Stimulated activated naive CD8-positive, alpha-beta T cell treated with anti-CD3 and anti-CD28 coated beads, Interleukin-15, Interleukin-2, amounts not matched to agents 100 U/mL and 50 U/mL, for 24 hours (primary cell): ENCODE measurements at regions not wholly inside any gene's neighbourhood (a gene's known extent, or its start where the extent isn't known, plus 50 kb on each side); places are given as distances from the start of the nearest gene placed in this dataset.

Experiments used
- ATAC-seq: fragments of 150-1000 bp; cut with Tn5 transposase; one replicate; pipeline ENCODE4 v1.10.0; 2021
- DNase-seq: peaks from one replicate; pipeline ENCODE4 v3.0.0; 2021

DNA sequence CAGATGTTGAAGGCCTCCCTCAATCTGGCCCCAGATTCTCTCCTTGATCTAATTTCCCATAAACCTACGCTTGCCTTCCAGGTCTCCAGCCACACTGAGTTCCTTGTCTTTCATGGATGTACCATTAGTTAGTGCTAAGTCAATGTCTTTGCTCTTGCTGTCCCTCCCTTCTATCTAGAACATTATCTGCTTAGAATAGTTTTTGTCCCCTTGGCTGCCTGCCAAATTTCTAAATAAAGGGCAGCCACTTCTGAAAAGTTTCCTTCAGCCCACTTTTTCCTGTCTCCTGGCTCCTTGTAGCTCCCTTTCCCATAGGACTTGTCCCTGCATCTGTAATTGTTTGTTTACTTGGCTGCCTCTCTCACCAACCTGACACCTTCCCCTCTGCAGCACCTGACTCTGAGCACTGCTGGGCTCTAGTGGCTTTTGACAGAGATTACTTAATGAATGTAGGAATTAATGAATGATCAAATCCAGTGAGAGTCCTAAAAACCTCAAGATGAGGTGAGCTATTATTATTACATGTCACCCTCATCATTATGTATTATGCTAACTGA lies 58.3 kb downstream of the CXCL12 start:
- ATAC-seq: no peak
- DNase-seq: no peak

DNA sequence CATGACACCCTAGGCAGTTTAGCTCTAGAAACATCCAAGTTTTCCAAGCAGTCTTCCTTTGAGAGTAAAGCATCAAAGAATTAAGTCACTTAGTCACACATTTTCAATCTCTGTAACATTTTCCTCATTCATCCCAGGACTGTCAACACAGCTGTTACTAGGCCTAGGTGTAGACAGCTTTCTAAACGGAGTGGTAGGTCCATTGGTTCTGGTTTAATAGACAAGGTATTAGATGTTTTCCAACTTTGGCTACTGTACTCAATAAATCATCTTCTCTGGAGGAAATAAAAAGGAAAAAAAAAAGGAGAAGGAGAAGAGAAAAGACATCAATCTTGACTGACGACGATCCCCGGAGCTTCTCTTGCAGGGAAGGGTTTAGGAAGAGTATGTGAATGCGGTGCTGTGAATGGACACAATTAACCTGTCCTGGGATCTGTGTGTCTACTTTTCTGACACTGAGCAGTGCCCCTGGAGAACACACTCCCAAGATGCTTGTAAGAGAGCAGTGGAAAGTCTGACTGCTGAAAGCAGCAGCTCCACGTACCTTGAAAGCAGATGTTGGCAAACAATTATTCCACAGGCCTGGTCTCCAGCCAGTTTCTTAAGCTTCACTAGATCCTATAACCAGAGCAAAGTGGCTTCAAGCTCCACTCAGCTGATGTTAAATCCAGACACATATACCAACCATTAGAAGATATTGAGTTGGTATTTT lies 59.1 kb downstream of the CXCL12 start:
- DNase-seq (no peak), ATAC-seq (no peak)

DNA sequence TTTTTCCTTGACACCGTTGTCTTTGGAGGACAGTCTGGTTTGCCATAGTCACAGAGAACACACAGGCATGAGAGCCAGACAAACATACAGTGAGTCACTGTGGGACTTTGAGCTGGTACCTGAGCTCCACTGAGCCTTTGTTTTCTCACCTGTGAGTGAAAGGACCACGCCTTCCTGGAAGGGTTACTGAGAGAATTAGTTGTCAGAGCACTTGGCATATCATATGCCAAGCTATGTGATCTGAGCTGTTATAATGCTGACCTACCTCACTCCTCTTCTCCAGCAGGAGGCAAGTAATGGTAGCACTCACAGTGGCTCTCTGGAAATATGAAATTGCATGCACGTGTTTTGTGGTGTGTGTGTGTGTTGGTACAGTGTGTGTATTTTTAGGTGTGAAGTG lies 59.7 kb downstream of the CXCL12 start:
- ATAC-seq: no peak
- DNase-seq: no peak

DNA sequence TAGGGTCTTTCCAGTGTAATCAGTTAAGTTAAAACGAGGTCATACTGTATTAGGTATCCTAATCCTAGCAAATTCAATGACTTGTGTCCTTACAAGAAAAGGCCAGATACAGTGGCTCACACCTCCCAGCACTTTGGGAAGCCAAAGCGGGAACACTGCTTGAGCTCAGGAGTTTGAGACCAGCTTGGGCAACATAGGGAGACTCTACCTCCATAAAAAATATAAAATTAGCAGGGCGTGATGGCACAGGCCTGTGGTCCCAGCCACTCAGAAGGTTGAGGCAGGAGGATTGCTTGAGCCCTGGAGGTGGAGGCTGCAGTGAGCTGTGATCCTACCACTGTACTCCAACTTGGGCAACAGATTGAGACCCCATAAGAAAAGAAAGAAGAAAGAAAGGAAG lies 61.1 kb downstream of the CXCL12 start:
- ATAC-seq: no peak
- no peak for DNase-seq

DNA sequence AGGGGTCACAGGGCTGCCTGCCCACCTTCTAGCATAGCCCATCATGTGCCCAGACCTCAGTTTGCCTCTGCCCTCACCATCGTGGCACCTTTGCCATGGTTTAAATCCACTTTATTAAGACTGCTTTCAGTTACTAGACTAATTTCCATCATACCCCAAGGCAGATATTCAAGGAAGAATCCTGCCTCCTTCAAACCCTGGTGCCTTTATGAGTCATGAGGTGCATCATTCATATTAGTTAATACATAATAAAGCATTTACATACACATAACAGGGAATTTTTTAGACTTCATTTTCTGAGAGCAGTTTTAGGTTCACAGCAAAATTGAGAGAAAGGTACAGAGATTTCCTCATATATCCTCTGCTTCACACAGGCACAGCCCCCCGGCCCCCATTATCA lies 62.8 kb downstream of the CXCL12 start:
- ATAC-seq (no peak), DNase-seq (no peak)

DNA sequence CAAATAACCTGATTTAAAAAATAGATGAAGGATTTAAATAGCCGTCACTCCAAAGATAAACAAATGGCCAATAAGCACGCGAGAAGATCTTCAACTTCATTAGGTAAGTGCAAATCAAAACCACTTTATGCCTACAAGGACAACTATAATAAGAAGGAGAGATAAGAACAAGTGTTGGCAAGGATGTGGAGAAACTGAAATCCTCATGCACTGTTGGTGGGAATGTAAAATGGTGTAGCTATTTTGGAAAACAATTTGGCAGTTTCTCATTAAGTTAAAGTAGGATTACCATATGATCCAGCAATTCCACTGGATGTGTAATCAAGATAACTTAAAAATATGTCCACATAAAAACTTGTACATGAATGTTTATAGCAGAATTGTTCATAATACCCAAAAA lies 64.1 kb downstream of the CXCL12 start:
- DNase-seq (no peak), ATAC-seq (no peak)

DNA sequence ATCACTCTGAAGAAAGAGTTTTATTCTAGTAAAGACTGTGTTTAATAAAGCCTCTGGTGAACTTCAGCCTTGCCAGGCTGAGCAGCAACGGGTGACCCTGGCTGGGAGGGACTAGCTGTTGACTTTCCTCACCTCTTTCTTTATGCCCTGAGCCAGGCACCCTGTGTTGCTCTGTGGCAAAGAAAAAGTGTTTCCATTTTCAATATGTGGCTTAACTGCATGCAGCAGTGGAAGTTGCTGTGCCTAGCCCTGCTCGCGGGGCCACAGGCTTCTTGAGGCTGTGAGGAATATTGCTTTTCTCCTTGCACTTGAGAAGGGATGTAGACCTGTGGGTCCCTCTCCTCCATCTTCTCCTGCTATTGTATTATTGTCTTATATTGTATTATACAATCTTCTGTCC lies 67.0 kb downstream of the CXCL12 start:
- ATAC-seq (no peak), DNase-seq (no peak)

DNA sequence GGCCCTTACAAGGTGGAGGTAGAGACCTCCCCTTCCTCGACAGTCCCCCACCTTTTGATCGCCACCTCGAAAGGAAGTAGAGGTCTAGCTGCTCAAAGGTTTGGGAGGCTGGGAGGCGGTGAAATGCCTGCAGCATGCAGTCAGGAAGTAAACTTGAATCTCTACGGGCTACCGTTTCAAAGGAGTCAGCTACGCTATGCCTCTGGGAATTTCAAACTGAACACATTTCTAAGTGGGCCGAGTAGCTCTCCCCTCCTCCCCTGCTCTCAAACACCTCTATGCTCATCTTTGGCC lies 68.0 kb downstream of the CXCL12 start:
- ATAC-seq (no peak), DNase-seq (no peak)

DNA sequence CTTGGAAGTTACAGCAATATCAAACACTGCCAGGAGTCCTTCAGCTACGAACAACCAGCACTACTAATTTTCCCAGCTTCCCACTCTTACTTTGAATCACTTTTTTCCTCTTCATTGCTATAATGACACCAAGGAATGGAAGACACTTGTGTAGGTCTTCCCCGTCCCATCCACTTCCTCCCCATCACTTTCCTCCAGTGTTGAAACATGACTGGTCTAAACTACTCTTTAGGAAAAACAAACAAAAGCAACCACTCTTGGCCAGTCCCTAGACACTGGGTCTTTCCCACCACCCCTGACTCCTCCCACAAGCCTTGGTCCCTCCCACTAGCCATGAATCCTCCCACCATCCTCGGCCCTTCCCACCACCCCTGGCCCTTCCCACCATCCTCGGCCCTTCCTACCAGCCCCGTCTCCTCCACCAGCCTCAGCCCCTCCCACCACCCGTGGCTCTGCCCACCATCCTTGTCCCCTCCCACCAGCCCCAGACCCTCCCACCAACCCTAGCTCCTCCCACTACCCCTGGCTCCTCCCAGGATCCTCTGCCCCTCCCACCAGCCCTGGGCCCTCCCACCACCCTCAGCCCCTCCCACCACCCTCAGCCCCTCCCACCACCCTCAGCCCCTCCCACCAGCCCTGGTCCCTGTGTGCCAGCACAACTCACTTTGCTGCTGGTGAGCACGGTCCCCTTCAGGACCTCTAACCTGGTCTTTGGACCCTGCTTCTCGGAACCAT lies 68.5 kb downstream of the CXCL12 start:
- DNase-seq (peak; percentile 12), ATAC-seq (peak; percentile 46)

DNA sequence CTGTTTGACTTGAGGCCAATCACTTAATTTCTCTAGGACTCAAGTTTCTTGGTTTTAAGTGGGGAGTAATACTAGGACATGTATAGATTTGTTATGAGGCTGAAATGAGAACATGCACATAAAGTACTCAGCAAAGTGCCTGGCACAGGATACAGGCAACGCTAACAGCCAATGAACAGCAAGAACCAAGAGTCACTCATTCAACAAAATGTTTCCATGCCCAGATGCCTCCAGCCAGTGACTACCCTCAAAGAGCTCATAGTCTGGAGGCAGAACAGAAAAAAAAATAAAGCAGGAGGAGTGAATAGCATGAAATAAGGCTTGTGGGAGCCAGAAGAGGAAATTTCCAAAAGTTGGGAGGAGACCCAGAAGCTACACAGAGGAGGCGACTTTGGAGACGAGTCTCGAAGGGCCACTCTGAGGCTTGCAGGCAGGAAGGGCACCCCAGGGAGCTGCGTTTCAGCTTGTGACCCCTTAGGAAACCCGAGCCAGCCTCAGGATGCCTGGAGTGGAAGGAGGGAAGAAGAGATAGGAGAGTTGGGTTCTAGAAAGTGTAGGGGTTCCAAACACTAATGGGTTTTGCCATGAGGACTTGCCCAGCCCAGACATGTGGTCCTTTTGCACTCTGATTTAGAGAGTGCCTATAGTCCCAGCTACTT lies 70.0 kb downstream of the CXCL12 start:
- no peak for ATAC-seq

DNA sequence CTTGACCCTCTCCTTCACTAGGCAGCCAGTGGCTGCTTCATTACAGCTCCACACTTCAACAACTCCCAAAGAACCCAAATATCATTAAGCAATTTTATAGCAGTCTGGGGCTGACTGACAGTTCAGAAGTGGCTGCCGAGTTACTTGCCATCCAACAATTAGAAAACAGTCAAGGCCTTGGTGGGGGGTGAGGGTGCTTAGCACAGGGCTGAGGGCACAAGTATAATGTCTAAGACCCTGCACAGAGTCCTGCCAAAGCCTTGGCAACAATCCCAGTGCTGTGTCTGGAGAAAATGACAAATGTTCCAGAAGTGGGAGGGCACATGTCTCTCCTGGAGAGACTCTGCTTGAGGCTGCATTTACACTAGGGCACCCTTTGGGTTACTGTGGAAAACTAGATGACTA lies 71.1 kb downstream of the CXCL12 start:
- no peak for ATAC-seq
- no peak for DNase-seq

More for the DNA sequence above, 70.0 kb downstream of the CXCL12 start:
- DNase-seq: no peak

DNA sequence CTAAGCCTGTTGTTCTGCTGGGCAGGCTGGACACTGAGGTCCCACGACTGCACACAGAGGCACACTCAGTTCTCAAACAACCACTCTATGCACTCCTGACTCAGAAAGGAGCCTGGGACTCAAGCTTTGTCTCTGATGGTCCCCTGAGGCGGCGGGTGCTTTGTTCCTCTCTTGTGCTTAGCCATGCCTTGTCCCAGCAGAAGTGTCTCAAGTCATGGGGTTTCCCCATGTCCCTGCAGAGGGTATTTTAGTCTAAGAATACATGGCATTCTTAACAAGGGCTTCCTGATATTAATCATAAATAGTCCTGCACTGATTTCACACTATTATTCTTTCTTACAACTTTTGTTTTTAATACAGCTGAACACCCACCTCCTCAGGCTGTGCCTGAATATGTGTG lies 72.5 kb downstream of the CXCL12 start:
- no peak for DNase-seq
- no peak for ATAC-seq

DNA sequence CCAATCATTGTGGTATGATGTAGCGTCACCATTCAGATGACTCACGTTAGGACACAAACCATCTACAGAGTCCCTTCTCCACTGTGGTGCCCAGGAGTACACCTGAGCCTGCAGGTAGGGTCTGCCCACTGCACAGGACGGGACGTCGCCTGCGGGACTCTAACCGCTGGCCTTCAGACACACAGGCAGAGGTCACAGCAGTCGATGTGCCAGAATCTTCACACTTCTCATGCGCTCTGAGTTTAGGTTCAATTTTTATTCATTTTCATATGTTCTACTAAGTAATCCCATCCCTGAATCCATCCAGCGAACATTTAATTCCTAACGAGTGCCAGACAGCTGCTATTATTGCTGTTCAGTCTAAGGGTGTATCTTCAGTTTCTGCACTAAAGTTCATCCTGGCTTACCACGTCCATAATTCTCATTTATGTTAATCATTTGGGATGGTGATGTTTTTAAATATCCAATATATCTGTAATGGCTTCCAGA lies 73.3 kb downstream of the CXCL12 start:
- no peak for ATAC-seq
- no peak for DNase-seq

DNA sequence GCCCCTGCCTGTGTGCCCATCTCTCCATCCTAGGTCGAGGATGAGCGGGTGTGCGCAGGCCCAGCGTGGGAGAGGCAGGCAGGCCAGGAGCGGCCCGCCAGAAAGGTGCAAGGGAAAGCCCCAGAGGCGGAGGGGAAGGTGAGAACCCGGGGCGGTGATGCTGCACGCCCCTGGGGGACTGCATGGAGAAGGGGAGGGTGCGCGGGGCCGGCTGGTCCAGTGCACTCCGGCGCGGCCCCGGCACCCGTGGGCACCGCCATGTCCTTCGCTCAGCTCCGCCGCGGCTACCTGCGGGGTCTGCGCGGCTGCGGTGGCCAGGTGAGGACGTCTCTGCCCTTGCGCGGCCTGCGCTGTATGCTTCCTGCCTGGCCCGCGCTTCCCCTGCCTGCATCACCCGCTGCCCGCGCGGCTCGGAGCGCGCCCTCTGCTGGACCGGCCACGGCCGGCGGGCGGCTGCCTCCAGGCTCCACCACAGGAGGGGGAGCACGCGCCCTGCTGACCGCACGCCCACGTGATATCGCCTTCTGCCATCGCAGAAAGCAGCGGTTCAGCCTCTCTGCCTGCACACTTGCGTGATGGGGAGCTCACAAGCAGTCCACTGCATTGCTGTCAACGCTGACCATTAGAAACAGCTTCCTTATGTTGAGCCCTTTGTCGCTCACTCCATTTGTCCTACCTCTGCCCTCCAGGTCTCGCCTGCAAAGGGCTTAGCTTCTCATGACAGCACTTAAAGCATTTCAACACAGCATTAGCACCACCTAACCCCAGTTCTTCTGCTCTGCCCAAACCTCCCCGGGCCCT lies 73.9 kb downstream of the CXCL12 start:
- peak; percentile 80 for DNase-seq
- peak; percentile 89 for ATAC-seq

DNA sequence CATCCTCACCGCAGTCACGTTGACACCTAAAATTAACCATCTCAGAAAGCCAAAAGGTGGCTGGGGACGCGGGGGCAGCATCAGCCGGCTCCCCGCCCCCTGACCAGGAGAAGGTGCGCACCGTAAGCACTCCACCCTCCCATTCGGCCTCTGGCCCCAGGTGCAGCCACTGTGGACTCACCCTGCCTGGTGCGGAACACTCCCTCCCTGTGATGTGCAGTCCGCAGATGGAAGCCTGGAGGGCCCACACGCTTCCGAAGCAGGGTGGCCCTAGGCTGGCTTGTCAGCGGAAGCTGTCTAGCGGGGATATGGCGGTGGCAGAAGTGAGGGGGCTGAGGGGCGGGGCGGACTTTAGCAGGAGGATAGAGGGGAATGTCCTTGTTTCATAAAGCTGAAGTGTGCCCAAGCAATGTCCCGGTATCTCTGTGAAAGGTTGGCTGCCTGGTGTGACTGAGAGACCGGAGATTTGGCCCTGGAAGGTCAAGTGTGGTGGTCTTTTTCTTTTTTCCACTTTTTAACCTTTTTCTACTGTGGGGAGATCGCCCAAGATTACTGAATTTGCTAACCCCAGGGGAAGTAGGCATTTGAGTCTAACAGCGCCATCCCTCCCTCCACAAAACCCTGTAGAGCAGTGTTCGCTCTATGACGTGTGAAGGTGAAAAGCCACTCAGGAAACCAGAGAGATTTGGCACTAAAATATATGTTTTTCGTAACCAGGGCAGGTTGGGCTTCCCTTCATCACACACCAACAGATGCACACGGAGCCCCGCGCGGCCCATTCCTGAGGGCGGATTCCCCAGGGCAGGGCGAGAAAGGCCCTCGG lies 74.7 kb downstream of the CXCL12 start:
- DNase-seq (no peak), ATAC-seq (no peak)

DNA sequence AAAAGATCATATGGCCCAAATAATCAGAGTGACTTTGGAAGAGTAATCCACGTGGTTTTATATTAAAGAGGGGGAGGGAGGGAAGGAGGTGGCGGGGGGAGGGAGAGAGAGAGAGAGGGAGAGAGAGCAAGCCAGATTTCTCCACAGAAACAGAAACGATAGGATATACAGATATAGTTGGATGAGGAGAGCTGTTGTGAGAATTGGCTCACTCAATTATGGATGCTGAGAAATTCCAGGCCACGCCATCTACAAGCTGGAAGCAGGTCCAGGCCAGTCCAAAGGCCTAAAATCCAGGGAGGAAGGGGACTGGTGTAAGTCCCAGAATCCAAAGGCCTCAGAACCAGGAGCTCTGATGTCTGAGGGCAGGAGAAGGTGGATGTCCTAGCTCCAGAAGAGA lies 75.5 kb downstream of the CXCL12 start:
- ATAC-seq (no peak), DNase-seq (no peak)

DNA sequence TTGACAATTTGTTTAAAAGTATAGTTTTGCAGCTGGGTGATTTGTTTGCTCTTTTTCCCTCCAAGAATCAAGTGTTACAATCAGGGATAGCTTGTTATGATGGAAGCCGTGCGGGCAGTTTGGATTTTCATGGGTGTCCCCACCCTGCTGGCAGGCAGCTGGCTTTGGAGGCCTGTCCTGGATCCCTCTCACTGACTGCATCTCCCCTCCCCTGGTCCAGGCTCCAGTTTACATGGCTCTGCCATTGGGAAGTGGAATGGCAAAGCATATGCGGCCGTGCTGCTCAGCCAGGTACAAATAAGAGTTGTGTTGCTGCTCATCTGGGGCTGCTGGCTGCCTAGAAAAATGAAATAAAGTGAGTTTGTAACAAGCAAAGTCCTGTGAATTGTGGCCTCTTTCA lies 76.0 kb downstream of the CXCL12 start:
- ATAC-seq: no peak
- DNase-seq: no peak

DNA sequence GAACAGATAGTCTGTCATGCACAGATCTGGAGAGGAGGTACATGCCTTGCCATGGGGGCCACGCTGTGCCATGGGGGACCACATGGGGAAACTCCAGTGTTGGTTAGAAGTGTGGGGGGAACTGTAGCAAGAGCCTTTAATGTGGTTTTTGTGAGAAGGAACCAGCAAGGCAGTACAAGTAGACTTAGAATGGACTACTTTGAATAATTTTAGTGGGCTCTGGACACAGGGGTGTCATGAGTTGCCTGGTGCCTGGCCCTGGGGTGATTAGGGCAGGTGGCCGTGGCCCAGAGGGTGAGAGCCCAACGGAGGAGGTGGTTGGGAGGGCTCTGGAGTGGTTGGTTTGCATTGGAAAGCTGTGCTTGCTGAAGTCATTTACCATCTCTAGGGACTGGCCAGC lies 77.2 kb downstream of the CXCL12 start:
- DNase-seq: no peak
- ATAC-seq: no peak

DNA sequence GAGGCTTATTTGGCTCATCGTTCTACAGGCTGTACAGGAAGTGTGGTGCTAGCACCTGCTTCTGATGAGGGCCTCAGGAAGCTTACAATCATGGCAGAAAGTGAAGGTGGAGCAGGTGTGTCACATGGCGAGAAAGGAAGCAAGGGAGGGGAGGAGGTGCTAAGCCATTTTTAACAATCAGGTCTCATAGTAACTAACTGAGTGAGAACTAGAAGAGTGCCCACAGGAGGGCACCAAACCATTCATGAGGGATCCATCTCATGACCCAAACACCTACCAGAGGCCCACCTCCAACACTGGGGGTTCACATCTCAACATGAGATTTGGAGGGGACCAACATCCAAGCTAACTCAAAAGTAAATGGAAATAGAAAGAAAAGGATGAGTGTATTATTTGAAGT lies 78.1 kb downstream of the CXCL12 start:
- DNase-seq (no peak), ATAC-seq (no peak)

DNA sequence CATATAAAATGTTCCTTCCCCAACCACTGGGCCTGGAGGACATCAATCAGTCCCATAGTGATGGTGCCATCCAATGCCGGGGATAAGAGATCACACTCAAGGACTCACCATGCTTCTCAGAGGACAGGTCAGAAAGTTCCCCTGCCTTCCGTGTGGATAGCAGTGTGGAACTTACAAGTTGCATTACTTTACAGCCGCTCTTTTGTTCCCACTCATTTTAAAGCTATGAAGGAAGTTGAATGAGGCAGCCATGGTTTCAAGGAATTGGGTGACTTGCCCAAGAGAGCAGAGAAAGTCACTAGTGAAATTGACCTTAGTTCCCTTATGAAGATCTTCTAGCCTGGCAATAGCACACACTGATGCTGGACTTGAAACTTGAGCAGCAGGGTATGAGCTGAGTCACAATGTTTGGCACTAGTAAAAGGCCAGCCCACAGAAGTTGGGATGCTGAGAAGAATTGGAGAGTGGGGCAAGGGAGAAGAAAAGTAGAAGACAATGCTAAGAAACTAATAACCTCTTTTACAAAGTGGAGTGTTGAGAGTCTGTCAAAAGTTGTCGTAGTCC lies 78.7 kb downstream of the CXCL12 start:
- ATAC-seq: no peak
- DNase-seq: no peak

DNA sequence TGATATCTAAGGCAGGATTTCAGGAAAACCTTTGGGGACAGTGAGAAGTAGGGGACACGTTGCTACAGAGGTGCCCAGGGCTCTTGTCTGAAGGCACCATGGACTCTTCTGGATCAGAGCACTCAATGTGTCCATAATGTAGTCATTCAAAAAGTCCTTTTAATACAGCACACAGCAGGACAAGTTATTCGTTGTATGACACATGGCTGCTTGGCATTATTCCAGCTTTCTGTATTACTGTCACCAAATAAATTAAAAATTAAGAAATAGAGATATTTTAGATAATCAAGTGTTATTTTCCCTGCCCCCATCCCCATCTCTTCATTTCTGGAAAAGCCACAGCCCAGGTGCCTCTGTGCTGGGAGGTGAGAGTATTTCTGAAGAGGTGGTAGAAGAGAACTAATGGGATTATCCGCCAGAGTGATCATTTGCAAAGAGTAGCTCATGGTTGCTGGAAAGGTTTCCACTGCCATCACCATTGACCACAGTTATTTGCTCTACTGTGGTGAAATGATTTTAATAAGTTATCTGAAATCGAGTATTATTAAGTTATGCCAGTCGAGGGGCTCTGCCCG lies 83.0 kb downstream of the CXCL12 start:
- ATAC-seq: no peak
- DNase-seq: no peak
